HG03097 (cell line): ENCODE measurements at regions not wholly inside any gene's neighbourhood (a gene's known extent, or its start where the extent isn't known, plus 50 kb on each side); places are given as distances from the start of the nearest gene placed in this dataset.

ENCODE experiments used
- ATAC-seq: cut with Tn5 transposase; IDR thresholded peaks from one replicate; pipeline ENCODE4 v1.9.1; 2021; ENCODE audit not compliant: unreplicated experiment, low FRiP score

GRCh38 chr1:212188599-212189351 lies 96.4 kb upstream of the PPP2R5A start:
- no peak for ATAC-seq

DNA sequence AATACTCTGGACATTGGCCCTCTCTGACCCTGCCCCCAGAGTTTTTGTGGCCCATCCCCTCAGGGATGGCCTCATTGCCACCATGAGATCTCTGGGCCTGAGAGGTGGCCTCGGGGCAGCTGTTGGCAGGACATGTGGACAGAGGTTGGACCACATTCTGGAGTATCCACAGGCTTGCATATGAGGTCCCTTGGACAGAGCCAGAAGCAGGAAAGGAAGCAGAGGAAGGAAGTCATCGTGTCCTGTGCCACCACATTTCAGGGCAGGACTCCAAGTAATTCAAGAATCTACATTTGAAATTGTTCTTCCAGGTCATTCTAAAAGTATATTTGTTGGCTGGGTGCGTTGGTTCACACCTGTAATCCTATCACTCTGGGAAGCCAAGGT lies 95.9 kb upstream of the PPP2R5A start:
- no peak for ATAC-seq

- no peak for ATAC-seq
These were observed 95.0 kb upstream of the PPP2R5A start for GRCh38 chr1:212190169-212190568.

DNA sequence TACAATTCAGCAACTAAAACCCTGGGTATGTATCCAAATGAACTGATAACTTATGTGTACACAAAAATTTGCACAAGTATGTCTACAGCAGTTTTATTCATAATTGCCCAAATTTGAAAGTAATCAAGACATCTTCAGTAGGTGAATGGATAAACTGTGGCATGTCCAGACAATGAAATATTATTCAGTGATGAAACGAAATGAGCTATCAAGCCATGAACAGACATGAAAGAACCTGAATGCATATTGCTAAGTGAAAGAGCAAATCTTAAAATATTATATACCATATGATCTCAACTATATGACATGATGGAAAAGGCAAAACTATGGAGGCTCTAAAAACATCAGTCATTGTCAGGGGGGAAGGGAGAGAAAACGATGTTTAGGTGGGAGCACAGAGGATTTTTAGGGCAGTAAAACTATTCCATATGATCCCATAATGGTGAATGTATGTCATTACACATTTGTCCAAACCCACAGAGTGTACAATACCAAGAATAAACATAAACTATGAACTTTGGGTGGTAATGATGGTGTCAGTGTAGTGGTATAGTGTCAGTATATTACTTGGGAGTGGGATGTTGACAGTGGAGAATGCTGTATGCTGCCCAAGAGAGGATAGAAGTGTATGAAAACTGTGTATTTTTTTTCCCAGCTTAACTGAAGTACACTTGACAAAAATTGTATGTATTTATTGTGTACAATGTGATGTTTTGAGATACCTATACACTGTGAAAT lies 92.8 kb upstream of the PPP2R5A start:
- ATAC-seq = no peak

- ATAC-seq = no peak
These were observed 88.9 kb upstream of the PPP2R5A start for GRCh38 chr1:212196355-212196754.

DNA sequence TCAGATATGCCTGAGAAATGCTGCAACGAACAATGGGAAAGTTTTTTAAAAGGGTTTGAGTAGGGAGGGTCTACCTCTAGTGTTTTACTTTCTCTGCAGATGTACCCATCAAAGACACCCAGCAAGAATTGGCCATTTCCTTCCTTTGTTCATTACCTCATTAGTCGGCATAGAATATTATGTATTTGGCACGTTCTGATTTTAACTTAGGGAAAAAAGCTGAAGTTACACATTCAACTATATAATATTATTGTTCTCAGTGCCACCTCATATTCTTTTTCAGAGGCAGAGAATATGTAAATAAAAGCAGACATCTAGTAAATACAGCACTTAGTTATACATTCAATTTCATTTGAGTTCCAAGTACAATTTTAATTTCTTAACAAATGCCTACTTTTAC lies 83.7 kb upstream of the PPP2R5A start:
- no peak for ATAC-seq

- no peak for ATAC-seq
These were observed 81.6 kb upstream of the PPP2R5A start for GRCh38 chr1:212203630-212204029.

- ATAC-seq = no peak
These were observed 80.2 kb upstream of the PPP2R5A start for GRCh38 chr1:212205006-212205405.

GRCh38 chr1:212205843-212206242 lies 79.4 kb upstream of the PPP2R5A start:
- no peak for ATAC-seq

- no peak for ATAC-seq
These were observed 78.1 kb upstream of the PPP2R5A start for GRCh38 chr1:212207118-212207517.

- no peak for ATAC-seq
These were observed 77.2 kb upstream of the PPP2R5A start for GRCh38 chr1:212207822-212208520.

GRCh38 chr1:212208978-212209644 lies 76.1 kb upstream of the PPP2R5A start:
- ATAC-seq = no peak

GRCh38 chr1:212211371-212211770 lies 73.8 kb upstream of the PPP2R5A start:
- ATAC-seq = no peak

- ATAC-seq = no peak
These were observed 72.9 kb upstream of the PPP2R5A start for GRCh38 chr1:212212343-212212742.

DNA sequence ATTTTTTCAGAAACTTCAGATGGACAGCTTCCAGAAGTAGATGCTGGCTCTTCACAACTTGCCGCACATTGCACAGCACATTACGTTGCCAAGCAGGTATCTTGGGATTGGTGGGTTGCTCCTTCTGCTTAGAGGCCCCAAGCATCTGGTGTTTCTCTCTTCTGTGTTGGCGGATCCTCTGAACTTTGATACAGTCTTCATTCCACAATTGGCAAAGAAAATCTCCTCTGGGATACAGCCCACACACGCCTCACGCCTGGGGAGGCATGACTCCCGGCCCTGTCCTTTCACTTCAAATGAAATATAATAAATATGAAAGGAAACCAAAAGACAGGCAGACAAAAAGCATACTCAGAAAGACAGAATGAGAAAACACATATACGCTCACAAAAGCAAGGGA lies 72.3 kb upstream of the PPP2R5A start:
- no peak for ATAC-seq

DNA sequence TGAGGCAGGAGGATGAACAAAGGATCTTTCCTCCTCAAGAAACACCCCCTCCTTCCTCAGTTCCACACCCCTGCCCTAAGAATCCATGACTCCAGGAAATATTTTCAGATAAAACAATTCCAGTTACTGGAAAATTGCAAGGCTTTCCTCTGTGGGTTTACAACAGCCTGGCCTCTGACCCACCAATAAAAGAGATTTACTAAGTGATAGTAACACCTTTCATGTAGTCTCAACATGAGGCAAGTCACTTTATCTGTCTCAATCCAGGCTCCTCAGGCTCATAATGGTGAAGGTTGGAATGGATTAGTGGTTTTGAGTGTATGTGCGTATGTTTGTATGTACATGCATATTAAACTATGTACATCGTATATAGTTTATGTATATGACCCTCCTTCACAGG lies 71.4 kb upstream of the PPP2R5A start:
- no peak for ATAC-seq

GRCh38 chr1:212214325-212214724 lies 70.9 kb upstream of the PPP2R5A start:
- ATAC-seq = no peak

DNA sequence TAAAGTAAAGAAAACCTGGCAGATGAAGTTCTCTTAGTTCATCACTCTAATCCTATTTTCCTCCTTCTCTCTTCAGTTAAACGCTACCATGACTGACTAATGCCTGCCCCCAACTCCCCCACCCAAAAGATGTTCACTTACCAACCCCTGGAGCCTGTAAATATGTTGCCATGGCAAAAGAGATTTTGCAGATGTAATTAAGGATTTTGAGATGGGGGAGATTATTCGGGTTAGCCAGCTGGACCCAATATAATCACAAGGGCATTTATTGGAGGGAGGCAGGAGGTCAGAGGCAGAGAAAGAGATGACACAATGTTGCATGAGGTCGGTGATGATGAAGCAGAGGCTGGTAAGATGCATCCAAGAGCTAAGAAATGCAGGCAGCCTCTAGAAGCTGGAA lies 69.3 kb upstream of the PPP2R5A start:
- no peak for ATAC-seq

DNA sequence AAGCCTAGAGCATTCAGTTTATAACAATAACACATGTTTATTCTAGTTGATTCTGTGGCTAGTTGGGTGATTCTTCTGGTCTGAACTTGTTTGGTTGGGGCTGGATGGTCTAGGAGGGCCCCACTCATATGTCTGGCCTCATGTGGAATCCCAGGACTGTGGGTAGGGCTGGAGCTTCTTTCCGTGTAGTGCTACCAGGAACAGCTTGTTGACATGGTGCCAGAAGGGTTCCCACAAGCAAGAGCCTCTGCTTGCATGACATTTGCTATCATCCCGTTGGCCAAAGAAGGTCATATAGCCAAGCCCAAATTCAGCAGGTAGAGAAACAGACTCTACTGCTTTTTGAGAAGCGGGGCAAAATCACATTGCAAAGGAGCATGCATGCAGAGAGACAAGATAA lies 67.6 kb upstream of the PPP2R5A start:
- no peak for ATAC-seq

DNA sequence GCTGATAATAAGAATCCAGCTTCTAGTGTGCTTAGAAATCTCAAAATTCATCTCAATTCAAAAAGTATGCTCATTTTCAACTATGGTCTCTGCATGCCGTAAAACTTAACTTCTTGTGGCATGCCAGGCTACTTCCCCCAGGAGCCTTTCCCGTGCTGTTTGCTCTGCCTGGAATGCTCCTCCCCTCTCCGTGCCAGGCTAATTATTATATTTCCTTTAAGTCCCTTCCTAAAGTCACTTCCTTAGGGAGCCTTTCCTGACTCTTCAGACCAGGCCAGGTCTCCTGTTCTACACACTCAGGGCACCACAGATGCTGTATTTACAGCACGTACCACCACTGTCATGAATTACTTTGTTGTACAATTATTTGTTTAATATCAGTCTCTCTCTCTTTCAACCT lies 67.1 kb upstream of the PPP2R5A start:
- no peak for ATAC-seq

DNA sequence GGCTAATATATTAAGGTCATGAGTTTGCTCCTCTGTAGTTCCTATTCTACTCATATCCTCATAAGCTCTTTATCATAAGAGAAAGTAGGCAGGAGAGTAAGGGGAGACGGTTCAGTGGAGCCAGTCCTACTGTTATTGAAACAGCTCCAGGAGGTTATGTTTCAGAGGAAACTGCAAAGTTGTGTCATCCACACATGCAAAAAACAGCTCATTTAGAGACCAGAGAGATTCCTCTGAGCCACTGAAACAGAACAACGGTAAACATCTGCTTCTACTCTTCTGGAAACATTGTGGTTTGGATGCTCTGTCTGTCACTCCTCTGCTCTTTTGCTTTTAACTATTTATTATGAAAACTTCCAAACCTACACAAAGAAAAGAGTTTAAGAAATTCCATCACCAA lies 66.3 kb upstream of the PPP2R5A start:
- ATAC-seq = peak; percentile 89
